ENCODE measurements at regions not wholly inside any gene's neighbourhood (a gene's known extent, or its start where the extent isn't known, plus 50 kb on each side); places are given as distances from the start of the nearest gene placed in this dataset.

DNA sequence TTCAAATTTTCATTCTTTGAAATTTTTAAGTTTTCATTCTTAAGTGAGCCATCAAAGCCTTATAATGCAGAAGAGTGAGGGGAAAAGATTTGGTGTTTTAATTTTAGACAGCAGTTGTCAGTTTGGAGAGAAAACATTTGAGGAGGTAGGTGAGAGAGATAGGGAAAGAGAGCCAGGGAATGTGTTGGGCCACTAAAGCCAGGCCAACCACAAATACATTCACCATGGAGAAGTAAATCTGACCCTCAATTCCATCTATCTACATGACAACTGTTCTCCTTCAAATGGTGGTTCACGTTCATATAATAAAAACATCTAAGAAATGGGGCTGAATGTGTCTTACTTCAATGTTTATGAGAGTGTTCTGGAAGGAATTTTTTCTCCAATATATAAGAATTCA, 553.0 kb upstream of the SYT4 start:
- TF ChIP-seq, protein P1, sequence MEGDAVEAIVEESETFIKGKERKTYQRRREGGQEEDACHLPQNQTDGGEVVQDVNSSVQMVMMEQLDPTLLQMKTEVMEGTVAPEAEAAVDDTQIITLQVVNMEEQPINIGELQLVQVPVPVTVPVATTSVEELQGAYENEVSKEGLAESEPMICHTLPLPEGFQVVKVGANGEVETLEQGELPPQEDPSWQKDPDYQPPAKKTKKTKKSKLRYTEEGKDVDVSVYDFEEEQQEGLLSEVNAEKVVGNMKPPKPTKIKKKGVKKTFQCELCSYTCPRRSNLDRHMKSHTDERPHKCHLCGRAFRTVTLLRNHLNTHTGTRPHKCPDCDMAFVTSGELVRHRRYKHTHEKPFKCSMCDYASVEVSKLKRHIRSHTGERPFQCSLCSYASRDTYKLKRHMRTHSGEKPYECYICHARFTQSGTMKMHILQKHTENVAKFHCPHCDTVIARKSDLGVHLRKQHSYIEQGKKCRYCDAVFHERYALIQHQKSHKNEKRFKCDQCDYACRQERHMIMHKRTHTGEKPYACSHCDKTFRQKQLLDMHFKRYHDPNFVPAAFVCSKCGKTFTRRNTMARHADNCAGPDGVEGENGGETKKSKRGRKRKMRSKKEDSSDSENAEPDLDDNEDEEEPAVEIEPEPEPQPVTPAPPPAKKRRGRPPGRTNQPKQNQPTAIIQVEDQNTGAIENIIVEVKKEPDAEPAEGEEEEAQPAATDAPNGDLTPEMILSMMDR (IDR thresholded peaks at IDR 0.05) = no peak
- TF ChIP-seq POLR2A (IDR thresholded peaks at IDR 0.05) (no peak), POLR2AphosphoS5 (IDR thresholded peaks at IDR 0.05) (no peak)
